DMS153 (cell line): ENCODE measurements at regions not wholly inside any gene's neighbourhood (a gene's known extent, or its start where the extent isn't known, plus 50 kb on each side); places are given as distances from the start of the nearest gene placed in this dataset.
A peak's percentile ranks its signal among the peaks of the same experiment; 100 is the strongest.
"Not testable (repeated sequence)": the region's sequence is repeated elsewhere in the genome, so short reads cannot be mapped to it uniquely, and the experiment has no call there.

Experiments used
- DNase-seq: peaks from one replicate; lab custom pipeline; 2025; lab: John Stamatoyannopoulos, UW

DNA sequence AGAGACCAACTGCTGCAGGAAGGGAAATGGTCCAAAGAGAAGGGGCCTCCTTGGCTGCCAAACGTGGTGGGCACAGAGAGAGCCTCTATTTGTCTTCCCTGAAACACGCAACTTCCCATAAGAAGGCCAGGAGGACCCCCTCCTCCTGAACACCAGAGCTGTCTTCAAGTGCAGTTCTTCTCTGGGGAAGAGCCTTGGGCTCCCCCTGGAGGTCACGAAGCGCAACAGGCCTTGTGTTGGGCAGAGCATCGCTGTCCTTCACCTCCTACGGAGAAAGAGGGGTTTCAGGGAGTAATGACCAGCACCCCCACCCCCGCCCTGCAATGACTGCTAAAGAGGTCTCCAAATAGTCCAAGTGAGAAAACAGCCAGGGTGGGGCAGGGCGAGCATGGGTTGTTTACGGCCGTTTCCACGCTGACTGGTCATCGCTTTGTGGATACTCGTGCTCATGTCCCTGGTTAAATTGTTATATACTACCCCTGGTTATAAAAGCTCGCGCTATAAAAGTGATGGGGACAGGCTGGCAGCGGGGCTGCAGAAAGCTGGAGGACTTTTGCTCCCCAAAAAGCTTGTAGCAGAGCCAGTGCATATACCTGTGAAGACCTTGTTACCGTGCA lies 397.5 kb upstream of the ATP10A start:
- no peak for DNase-seq

DNA sequence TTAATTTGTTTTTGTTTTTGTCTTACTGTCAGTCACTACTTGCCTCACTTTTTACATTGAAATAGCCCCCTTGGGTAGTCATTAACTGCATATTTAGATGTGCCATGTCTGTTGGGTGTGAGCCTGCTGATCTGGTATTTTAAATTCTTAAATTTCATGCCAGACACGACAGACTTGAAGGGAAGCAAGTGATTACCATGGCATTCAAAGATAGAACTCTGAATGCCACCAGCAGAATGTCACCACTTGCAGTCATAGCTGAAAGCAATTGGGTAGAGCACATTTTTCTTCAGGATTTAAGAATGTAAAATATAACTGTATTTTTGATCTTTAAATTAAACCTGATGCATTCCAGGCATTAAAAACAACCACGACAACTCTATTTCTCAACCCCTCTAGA lies 396.5 kb upstream of the ATP10A start:
- DNase-seq, result no peak

DNA sequence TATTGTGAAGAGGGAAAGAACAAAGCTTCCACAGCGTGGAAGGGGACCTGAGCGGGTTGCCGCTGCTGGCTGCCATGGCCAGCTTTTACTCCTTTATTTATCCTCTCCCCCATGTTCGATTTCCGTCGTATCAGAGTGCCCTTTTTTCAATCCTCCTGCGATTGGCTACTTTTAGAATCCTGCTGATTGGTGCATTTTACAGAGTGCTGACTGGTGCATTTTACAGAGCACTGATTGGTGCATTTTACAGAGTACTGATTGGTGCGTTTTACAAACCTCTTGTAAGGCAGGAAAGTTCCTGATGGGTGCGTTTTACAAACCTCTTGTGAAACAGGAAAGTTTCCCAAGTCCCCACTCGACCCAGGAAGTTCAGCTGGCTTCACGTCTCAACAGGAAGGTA lies 381.7 kb upstream of the ATP10A start:
- not testable (repeated sequence) for DNase-seq

DNA sequence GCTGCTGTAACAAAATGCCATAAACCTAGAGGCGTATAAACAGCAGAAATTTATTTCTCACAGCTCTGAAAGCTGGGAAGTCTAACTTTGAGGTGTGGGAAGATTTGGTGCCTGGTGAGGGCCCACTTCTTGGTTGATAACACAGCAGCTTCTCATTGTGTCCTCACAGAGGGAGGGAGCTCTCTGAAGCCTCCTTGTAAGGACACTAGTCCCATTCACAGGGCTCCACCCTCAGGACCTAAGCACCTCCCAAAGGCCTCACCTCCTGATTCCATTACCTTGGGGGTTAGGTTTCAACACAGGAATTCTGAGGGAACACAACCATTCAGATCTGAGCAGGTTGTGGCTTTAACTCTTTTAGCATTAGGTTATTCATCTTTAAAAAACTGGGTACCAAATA lies 380.3 kb upstream of the ATP10A start:
- DNase-seq, result no peak

DNA sequence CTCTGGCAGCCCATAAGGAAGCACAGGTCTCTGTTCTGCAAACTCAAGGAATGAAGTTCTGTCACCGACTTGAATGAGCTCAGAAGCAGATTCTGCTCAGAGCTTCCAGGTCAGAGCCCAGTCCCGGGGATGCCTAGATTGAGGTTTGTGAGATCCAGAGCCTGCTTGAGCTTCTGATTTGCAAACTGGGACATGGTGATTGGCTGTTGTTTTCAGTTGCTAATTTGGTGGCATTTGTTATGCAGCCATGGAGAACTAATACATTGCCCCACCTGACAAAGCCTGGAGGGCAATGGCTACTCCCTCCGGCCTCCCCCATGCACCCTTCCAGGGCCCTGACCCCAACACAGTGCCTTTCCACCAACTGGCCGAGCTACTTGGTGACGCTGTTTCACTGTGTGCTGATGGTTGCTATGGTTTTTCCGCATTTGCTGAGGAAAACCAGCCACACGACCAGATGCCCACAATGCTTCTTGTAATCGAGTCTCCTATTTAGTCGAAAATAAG lies 379.5 kb upstream of the ATP10A start:
- no peak for DNase-seq

DNA sequence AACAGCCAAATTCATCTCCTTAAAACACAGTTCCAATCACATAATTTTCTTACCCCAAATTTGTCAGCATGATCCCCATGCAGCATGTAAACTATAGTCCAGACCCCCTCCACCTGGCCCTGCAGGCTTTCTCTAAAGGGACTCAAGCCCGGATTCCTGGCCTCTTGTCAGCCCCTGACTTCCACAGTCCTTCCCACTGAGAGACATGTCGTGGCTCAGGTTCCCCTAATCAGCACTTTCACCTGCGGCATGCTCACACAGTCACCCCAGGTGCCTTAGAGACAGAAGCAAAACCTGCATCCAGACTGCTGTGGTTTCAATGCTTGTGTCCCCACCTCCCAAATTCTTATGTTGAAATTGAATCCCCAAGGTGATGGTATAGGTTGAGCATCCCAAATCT lies 372.7 kb upstream of the ATP10A start:
- DNase-seq, result no peak

DNA sequence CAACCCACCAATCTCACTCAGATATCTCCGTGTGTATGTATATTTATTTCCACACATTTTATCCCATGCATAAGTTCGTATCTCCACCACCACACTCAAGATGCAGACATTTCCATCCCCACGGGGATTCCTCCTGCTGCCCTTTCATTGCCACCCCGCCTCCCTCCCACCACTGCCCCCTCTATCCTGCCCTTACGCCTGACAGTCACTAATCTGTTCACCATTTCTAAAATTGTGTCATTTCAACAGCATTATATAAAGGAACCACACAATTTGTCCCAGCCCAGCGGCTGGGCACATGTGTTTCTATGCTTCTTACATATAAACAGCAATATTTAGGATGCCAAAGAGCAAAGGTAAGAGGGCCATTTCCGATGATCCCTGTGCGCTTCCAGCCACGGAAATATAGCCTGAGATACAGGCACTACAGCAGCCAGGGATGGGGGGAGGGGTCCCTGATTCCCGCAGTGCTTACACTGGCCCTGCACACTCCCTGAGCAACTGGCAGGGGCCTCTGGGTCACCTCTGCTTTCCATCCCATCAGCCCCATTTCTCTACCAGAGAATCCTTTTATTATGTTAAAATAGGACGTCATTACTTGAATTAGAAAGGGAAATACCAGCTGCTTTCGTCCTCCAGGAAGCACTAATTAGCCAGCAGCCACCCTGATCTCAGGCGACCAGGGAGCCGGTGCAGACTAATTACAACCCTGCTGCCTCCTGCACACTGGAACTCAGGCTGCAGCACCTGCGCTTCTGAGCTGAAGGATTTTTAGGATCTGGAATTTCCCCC lies 372.0 kb upstream of the ATP10A start:
- DNase-seq, result no peak

DNA sequence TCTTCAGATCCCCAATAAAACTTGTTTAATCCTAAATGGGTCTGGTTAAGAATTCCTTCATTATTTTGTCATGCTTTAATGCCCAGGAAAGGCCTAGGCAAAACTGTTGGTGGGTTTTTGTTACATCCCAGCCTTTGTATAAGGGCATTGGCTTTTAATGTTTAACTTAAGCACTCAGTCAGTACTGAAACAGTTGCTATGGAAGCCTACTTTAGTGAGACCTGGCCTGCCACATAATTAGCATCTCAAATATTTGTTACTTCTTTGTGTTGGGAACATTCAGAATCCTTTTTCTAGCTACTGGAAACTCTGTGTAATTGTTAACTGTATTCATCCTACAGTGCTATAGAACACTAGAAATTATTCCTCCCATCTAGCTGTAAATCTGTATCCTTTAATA lies 369.6 kb upstream of the ATP10A start:
- no peak for DNase-seq

DNA sequence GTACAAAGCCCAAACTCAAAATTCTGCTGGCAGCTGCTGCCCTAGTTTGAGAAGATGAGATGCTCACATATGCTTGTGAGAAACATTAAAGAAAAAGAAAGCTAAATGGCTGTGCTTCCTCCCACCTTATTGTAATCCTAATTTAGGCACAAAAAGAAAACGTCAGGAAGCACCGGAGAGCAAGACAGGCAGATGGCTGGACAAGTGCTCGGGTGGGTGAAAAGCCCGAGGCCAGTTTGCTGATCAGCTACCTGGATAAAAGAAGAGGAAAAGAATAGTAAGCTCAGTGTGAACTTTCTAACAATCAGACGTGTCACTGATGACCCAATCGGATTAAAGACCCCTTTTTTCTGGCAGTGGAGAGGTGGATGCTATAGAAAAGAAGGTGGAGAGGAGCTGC lies 368.0 kb upstream of the ATP10A start:
- no peak for DNase-seq

DNA sequence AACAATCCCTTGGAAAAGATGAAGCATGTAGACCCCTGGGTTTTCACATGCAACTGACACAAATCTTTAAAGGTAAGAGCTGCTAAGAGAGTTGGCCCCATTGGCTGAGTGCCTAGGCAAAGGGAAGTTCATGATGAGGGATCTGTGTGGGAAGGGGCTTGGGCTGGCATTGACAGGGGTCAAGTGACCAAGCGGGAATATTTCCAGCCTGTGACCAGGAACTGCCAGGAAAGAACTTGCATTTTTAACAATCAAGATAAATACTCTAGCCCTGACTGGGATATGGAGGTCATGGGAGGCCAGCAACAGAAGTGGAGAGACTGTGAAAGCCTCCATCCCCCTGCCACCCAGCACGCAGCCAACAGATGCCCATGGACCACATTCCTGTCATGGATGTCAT lies 361.1 kb upstream of the ATP10A start:
- no peak for DNase-seq

DNA sequence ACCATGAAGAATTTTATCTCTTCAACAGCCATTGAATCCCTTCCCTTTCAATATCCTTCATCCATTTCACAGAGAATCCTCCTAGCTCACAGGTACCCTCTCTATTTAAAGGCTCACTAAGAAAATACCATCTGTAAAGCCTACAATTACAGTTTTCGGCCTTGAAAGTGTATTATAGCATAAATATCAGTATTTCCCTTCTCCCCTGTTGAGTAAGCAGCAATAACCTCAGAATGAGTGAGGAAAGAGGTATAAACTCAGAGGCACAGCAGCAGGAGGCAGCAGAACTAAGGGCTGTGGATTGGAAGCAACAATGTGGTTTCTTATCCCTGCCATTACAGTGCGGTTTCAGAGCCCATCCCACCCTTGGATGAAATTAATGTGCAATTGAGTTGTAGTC lies 360.6 kb upstream of the ATP10A start:
- DNase-seq, result no peak

DNA sequence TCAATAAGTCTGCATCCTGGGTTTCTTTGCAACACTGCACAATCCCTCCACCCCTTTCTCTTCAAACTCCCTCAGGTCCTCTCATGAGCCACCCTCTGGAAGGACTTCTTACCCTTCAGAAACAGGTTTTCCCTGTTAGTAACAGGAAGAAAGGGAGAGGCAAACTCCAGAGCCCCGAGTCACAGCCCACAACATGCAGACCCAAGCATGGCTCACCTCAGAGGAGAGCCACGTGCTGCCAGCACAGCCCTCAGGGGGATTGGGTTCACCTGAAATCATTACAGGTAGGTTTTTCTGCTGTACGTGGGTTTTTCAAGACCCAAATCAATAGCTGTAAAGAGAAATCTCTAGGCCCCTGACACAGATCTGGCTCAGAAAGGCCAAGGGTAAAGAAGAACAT lies 359.7 kb upstream of the ATP10A start:
- DNase-seq, result no peak

DNA sequence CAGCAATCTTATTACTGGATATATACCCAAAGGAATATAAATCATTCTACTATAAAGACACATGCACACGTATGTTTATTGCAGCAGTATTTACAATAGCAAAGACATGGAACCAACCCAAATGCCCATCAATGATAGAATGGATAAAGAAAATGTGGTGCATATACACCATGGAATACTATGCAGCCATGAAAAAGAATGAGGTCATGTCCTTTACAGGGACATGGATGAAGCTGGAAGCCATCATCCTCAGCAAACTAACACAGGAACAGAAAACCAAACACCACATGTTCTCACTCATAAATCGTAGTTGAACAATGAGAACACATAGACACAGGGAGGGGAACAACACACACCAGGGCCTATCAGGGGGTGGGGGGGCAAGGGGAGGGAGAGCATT lies 353.9 kb upstream of the ATP10A start:
- DNase-seq, result not testable (repeated sequence)

DNA sequence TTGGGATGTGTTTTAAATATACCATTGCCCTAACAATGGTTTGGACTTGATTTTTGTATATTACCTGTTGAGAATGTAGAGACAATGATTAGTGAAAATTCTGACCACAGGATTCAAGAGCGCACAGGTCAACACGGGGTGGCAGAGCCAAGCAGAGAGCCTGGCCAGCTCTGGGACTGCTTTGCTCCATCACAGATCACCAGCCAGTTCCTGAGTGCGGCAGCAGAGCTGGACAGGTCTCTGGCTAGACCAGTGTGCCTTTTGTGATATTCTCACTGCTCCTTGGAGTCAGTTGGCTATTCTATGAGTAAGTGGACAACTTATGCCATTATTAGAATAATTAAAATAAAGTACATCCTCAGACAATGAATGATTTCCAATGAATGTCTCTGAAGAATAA lies 351.2 kb upstream of the ATP10A start:
- DNase-seq, result no peak

DNA sequence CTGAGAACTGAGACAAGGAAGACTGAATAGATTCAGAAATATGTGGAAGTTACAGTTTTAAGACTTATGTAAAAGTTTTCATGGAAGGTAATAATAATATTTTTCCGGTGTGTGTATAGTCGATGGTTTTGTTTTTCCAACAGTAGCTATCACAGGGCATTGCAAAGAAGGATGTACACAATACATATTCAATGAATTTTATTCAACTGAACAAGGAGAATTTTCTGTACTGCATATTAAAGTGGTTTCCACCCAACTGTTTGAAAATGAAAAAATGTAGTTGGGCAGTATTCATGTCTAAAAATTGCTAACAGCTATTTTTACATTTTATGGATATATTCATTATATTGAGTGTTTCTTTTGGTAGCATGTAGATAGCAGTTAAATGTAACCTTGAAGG lies 350.3 kb upstream of the ATP10A start:
- no peak for DNase-seq

DNA sequence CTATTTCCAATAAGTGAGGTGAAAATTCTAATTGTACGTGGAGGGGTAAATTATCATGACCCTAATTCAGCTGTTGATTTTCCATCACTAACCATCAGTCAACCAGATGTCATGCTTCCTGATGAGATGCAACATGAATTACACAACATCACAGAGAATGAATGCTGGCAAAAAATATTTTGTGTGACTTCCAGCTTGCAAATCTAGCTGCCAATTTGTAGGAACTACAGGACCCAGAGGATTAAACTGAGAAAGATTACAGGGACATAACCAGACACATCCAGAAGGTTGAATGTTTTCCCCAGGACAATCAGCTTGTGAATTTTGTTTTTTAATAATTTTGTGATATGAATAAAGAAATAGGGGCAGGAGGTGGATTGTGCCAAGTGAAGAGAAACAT lies 349.0 kb upstream of the ATP10A start:
- DNase-seq, result no peak

DNA sequence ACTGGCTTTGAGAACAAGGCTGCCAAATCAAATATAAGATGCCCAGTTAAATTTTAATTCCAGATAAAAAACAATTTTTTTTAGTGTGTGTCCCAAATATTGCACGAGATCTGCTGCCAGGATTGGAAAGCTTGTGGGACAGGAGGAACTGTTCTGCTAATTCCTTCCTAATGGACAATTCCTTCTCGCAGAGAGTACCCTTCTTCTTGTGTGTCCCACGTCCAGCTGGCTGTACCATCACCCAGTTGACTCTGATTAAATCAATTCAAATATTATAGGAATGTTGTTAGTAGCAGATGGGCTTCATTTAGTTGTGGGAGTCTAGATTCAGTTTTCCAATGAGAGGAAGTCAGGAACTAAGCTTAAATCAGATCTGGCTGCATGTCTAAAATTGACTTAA lies 347.9 kb upstream of the ATP10A start:
- DNase-seq, result no peak

DNA sequence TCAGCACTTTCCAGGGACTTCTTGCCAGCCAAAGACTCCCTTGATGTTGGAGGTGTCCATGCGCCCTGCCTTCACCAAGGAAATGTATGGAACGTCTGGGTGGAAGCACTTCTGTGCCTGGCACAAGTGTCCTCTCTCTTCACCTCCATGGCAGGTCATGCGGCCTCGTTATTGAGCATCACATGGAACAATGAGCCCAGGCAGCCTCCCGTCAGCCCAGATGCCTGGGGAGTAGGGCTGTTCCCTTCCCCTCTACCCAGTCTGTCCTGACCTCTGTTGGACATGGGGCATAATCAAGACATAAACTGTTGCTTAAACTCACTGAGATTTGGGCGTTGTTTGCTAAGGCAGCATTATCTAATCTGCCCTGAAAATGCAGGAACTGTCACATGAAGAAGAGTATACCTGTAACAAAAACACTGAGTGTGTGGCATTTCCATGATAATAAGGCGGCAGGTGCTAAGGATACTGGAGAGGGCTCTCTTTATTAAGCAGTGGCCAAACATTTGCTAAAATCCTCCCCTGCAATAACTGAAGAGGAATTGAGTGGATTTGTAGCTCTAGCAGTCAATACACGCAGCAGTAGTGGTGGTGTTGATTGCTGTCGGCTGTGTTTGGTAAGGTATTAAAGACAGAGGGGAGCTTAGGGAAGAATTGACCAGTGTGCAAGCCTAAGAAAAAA lies 338.2 kb upstream of the ATP10A start:
- peak; percentile 16 for DNase-seq

DNA sequence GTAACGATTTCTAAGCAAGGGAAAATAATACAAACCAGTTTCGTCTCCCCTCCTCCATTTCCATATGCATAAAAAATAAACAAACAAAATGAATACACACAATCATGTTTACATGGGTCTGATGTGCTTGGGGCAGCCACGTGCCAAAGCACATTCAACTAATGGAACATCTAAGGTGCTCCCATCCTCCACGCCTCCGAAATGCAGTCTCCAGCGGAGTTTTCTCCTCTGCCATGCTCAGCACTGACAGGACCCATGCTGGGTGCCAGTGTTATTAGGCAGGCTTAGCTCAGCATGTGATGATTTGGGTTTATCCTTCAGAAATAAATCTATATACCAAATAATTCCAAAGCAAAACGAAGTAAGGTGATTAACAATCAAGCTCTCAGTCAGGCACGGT lies 337.3 kb upstream of the ATP10A start:
- DNase-seq, result no peak

DNA sequence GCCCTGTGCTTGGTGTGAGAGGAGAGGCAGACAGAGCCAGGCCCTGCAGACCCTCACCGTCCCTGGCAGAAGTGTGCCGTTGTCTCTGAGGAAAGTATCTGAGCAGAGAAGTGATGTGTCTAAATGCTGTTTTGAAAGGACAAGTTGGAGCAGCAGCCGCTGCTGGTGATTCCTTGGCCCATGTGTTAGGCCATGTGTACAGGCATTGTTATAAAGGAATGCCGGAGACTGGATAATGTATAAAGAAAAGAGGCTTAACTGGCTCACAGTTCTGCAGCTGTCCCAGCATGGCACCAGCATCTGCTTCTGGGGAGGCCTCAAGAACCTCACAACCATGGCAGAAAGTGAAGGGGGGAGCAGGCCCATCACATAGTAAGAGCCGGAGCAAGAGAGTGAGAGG lies 334.6 kb upstream of the ATP10A start:
- DNase-seq, result no peak

DNA sequence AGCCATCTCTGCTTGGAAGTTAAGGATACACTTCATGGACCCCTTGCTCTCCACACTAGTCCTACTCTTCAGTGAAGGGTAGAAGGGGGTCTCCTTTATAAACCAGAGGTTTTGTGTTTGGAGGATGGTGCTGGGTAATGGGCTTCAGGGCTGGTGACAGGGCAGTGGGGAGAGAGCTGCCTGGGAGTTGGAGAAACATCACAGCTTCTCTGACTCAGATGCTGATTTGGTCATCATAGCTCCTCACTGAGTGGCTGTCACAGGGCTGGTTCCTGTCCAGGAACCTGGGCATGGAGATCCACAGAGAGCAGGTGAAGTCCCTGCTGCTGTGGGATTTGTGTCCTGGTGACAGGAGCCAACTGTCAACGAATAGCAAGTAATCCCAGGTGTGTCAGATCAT lies 333.9 kb upstream of the ATP10A start:
- no peak for DNase-seq

DNA sequence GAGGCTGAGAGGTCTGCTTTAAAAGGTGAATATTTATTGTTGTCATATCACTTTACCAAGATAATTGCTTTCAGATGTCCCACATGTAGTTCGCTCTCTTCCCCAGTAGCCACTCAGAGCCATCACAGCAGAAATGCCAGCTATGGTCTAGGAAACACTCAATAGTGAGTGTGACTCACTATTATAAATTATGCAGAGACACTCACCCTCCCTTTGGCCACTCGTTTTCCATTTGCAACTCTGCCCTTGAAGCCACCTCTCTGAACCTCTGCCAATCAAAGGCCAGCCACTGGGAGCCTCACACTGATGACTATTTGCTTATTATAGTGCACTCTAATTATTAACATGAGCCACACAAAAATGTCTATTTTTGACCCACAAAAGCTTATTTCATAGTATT lies 328.1 kb upstream of the ATP10A start:
- no peak for DNase-seq

DNA sequence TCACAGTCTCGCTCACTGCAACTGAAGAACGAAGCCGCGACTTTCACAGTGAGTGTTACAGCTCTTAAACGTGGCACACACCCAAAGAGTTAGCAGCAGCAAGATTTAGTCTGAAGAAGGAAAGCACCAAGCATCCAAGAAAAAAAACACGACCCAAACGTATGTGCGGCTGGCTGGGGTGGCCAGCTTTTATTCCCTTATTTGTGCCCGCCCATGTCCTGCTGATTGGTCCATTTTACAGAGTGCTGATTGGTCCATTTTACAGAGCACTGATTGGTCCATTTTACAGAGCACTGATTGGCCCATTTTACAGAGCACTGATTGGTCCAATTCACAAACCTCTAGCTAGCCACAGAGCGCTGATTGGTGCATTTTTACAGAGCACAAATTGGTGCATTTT lies 323.0 kb upstream of the ATP10A start:
- DNase-seq, result not testable (repeated sequence)
